NAMALWA (cell line): ENCODE measurements at regions not wholly inside any gene's neighbourhood (a gene's known extent, or its start where the extent isn't known, plus 50 kb on each side); places are given as distances from the start of the nearest gene placed in this dataset.
"Not testable (repeated sequence)": the region's sequence is repeated elsewhere in the genome, so short reads cannot be mapped to it uniquely, and the experiment has no call there.

ENCODE experiments used
- DNase-seq: peaks from one replicate; pipeline ENCODE4 v3.0.0-alpha.2; 2015; ENCODE audit warnings: low spot score

DNA sequence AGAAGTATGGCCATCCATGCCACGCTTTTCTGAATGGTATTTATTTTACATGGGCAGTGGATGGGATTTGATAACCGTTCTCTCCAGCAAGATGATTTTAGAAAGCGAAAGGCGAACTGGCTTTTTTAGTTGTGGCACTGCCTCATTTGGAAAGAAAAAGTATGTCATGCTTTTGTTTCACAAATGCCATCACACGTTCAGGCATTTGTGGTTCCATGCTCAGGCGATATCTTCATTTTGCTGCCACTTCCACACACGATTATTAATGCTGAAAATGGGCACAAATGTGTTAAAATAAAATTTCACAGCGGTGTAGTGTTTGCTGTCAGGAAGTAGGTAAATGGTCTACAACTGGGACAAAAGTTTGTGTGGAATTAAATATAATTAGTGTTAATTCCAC, 328.1 kb downstream of the BCL2L11 start:
- DNase-seq: not testable (repeated sequence)

- not testable (repeated sequence) for DNase-seq
Observed at GRCh38 chr2:111450526-111450925, 329.8 kb downstream of the BCL2L11 start.

DNA sequence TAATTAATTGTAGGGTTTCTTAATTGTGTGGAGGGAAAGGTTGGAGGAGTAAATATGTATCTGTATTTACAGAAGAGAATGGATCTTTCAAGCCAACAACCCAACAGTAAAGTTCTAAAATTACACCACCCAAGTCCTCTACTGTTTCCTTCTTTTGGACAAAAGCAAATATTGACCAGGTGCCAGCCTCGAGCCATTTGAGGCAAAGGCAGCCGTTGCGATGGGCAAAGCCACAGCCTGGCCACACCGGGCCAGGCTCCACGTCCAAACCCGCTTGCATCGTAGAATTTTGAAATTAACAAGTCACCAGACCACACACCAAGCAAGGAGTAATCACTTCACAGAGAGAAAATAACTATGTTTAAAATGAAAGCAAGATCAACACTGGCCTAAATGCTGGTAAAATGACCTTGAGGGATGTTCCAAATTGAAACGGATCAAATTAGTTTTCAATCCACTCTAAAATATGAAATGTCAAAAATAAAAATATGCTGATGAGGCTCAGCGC, 331.0 kb downstream of the BCL2L11 start:
- not testable (repeated sequence) for DNase-seq

GRCh38 chr2:111452208-111452607, 331.5 kb downstream of the BCL2L11 start:
- DNase-seq: not testable (repeated sequence)

DNA sequence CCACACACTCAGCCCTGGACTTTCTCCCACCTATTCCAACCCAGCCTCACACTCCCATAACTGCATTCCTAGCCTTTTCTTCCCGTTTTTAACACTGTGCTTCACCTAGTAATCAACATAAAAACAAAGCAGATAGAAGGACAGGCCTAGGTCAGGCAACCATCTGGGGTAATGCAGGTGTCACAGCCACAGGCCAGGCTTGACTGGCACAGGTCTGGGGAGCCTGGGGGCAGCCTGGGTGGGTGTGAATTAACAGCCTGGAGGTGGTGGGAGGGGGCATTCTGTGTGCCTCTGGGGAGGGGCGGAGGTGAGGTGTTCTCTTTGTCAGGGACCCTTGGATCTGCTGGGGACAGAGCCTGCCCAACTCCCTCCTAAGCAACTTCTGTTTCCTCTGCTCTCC, 332.6 kb downstream of the BCL2L11 start:
- DNase-seq: not testable (repeated sequence)

DNA sequence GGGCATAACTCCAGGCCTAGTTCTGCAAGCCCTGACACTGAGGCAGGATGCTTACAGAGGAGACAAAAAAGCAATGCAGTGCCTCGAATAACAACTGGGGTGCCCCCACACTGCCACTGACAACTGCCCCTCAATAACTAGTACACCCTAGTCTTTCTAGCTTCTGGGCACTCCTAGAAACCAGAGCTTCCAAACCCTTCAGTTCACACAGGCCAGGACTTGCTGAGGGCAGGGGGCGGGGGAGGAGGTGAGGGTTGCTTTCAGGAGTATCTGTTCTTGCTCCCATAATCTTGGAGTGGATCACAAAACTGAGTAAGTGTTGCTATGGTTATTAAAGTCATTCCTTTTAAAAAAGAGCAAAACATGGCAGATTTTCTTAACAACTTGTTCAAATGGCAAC, 333.1 kb downstream of the BCL2L11 start:
- DNase-seq: not testable (repeated sequence)

- DNase-seq: peak; percentile 58
Observed at GRCh38 chr2:111454404-111454803, 333.7 kb downstream of the BCL2L11 start.

DNA sequence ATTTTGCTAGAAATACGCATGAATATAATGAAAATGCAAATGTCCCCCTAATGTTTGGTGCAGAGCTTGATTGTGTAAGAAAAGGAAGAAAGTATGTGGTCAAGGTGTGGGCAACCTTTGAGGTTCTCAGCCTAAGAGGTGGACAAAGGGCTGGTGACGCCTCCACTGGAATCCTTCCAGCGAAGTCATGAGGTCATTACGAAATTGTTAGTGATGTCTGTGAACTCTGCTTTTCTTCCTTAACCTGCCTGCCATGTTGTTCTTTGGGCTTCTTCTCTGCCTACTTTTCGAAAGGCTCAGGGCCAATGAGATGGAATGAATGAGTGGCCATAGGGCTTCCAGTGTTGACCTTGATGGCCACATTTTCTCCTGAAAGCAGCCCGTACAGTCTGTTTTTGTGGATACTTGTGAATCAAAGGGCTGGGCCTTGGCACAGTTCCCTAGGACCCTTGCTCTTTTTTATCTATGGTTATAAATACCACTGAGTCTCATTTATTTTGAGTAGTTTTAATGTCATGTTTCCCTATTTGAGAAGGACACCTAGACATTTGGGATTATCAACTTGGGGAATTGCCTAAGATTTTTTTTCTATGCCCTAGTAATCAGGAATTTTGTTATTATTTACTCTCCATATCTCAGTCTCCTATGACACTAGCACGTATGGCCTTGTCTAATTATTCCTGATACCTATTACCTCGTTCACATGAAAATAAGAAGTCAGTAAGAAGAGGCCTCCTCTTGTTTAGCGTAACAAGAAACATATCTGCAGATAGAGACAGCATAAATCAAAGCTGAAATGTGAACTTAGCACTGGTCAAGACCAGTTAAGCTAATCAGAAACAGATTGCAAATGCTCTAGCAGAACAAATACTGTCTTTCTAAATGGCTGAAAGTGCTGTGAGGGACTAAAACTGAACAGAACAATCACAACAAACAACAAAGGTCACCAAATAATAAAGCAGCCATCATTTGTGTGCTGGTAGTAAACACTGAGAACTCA, 334.6 kb downstream of the BCL2L11 start:
- DNase-seq: not testable (repeated sequence)

GRCh38 chr2:111457191-111457590, 336.5 kb downstream of the BCL2L11 start:
- DNase-seq: not testable (repeated sequence)

DNA sequence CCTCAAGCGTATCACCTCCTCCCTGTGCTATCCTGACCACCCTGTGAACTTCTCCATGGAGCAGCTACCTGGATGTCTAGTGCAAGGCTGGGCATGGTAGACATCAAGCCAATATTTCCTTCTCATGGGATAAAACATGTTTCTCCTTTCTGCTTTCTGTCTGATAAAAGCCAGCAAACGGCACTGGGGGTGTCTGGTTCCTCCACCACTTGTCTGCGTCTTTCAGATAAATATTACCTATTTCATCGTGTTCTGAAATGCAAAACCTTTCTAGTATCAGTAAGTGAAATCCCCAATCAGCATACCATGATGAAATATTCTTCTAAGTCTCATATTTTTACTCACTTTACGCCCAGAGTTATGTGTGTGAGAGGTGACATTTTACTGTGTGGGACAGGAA, 340.2 kb downstream of the BCL2L11 start:
- not testable (repeated sequence) for DNase-seq

DNA sequence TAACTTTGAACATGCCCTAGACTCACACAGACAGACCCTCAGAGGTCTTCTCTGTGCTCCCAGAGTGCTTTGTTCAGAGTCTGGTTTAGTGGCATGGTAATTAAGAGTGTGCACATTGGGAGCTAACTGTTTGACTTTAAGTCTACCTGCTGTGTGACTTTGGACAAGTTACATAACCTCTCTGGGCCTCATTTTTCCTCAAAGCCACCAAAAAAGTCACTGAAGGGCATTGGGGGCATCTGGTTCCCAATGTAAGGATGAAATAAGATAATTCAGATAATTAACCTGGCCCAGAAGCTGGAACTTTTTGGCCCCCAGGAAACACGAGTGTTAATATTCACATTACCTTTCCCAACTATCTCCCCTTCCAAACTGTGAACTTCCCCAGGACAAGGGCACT, 341.1 kb downstream of the BCL2L11 start:
- DNase-seq: not testable (repeated sequence)

GRCh38 chr2:111462572-111462971, 341.9 kb downstream of the BCL2L11 start:
- not testable (repeated sequence) for DNase-seq

- DNase-seq: not testable (repeated sequence)
Observed at GRCh38 chr2:111463238-111463848, 342.6 kb downstream of the BCL2L11 start.

GRCh38 chr2:111463956-111464355, 343.2 kb downstream of the BCL2L11 start:
- not testable (repeated sequence) for DNase-seq

DNA sequence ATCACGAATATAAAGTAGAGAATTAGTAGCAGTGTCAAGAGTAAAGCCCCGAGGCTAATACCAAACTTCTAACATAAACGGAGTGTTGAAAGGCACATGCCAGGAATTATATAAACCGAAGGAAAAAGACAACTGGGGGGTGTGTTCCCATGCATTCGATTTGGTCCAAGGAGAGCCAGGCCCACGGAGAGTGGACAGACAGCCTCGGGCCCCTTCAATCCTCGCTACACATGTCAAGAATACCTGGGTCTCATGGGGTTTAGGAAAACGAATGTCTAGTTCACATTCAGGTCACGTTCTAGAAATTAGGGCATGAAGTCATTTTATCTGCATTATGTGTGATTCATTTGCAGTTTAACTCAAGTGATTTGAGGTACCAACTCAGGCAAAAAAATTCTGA, 343.7 kb downstream of the BCL2L11 start:
- DNase-seq: not testable (repeated sequence)

- not testable (repeated sequence) for DNase-seq
Observed at GRCh38 chr2:111465521-111465920, 344.8 kb downstream of the BCL2L11 start.

DNA sequence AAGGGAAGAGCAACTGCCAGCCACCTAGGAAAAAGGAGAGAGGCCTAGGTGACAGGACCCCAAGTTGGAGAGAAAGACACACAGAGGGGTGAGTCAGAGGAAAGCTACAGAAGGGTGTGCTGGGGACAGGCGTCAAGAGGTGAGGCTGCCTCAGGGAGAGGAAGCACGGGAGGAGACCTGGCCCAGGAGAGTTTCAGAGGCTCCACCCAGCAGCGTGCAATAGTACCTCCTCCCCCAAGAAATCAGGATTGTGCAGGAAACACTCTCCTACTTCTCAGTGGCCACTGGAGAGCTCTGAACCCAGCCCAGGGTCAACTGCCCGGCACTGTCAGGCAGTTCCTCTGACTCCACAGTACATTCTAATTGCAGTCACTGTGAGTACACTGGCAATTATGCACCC, 346.0 kb downstream of the BCL2L11 start:
- not testable (repeated sequence) for DNase-seq

DNA sequence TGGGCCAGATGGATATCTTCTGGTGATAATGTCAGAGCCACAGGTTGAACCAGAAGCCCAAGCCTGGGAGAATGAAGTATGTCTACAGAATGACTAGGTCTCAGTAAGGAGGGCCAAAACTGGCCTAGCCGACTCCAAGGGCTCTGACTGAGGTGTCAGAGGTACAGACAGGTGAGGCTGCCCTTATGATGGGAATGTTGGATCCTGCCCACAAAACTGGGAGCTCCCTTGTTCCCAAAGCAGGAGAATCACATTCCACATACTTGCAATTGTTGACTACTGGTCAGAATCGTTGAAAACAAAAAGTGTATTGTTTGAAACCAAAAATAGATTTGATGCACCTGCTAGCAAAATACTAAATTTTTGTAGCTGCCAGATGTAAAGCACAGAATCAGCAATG, 350.2 kb downstream of the BCL2L11 start:
- not testable (repeated sequence) for DNase-seq

- DNase-seq: not testable (repeated sequence)
Observed at GRCh38 chr2:111471791-111472530, 351.2 kb downstream of the BCL2L11 start.

- peak; percentile 20 for DNase-seq
Observed at GRCh38 chr2:111472844-111473403, 352.2 kb downstream of the BCL2L11 start.

- not testable (repeated sequence) for DNase-seq
Observed at GRCh38 chr2:111473522-111473921, 352.8 kb downstream of the BCL2L11 start.
